GM19468 (cell line): ENCODE measurements at regions not wholly inside any gene's neighbourhood (a gene's known extent, or its start where the extent isn't known, plus 50 kb on each side); places are given as distances from the start of the nearest gene placed in this dataset.

ENCODE experiments used
- ATAC-seq: cut with Tn5 transposase; IDR thresholded peaks from one replicate; pipeline ENCODE4 v1.9.1; 2021; ENCODE audit warnings: mild to moderate bottlenecking, moderate library complexity, moderate number of reproducible peaks; ENCODE audit not compliant: unreplicated experiment; ENCODE audit errors: extremely low read depth

- peak; percentile 92 for ATAC-seq
These were observed 109.6 kb upstream of the MTPN start for GRCh38 chr7:136086712-136087111.

DNA sequence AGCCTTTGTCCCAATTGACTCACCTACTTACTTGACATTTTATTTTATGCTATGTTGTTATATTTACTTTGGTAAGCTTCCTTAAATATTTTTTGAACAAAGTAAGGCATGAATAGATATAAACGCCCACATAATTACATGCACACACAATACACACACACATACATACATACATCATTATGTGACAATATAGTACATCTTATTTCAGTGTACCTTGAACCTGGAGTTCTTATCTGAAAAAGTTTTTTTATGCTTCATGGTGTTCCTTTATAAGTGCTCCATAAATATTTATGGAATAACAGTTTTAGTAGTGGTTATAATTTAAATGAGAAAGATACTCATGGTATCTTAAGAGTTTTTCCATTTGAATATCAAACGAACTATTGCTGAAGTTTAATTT, 102.8 kb upstream of the MTPN start:
- ATAC-seq = no peak

- ATAC-seq = no peak
These were observed 102.3 kb upstream of the MTPN start for GRCh38 chr7:136079478-136079892.

- ATAC-seq = no peak
These were observed 101.9 kb upstream of the MTPN start for GRCh38 chr7:136079066-136079465.

GRCh38 chr7:136078630-136079029, 101.5 kb upstream of the MTPN start:
- ATAC-seq = no peak

GRCh38 chr7:136076954-136077353, 99.8 kb upstream of the MTPN start:
- ATAC-seq = no peak

DNA sequence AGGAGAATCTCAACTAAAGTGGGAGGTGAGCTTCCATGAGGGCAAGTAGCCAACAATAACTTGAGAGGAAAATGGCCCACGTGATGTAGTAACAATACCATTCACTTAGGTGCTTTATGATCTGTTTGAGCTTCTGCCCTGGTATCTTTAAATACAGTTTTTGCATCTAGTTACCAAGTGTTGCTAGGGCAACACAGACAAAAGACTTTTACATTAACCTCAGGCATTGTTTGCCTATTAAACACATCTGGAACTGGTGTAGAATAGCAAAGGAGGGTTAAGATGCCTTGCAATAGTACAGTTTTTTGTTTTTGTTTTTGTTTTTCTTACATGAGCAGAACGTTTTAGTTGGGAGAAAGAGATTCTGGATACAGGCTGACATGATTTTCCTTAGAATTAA, 97.7 kb upstream of the MTPN start:
- no peak for ATAC-seq

- no peak for ATAC-seq
These were observed 95.3 kb upstream of the MTPN start for GRCh38 chr7:136072447-136072846.

GRCh38 chr7:136070736-136071505, 93.8 kb upstream of the MTPN start:
- ATAC-seq = no peak

DNA sequence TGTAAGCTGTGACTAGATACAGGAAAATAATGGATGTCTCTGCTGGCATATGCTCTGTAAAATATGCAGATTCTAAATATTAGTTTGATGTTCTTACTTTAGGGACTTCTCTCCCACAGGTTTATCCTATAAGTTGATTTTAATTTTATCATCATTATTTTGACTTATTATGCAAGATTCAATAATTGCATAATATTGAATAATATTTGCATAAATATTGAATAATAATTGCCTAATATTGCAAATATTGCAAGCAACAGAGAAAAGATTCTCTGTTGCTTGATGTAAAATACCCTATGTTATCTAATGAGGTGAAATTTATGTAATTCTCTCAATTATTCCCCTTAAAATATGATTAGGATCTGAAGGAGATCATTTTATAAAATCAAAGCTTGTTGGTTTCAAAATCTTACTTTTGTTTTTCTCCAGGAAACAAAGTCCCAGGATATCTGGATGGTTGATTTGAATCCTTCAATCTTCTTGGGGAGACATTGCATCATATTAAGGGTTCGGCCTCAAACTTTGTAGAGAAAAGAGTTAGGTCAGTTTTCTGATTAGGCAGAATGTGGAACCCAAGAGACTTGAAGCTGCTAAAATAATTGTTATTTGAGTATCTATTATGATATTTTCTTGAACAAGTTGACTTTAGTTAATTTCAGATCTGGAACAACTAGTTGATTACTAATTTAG, 92.8 kb upstream of the MTPN start:
- ATAC-seq = no peak

DNA sequence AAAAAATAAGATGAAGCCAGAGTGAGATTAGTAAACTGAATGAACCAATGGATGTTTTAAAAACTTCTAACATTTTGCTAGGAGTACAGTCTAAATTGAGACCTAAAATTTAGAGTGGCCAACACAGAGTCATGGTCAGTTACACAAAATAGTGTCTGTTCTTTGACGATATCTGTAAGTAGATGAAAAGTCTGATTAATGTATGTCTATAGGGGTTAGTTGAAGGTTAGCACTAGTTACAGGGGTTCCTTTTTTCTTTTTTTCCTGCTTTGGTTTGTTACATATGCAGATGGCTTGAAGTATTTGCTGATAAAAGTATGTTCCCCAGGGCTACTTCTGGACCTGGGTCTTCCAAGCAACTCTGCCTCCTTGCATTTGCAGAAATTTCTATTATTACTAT, 90.1 kb upstream of the MTPN start:
- no peak for ATAC-seq

GRCh38 chr7:136066304-136067143, 89.4 kb upstream of the MTPN start:
- no peak for ATAC-seq

GRCh38 chr7:136064627-136065237, 87.6 kb upstream of the MTPN start:
- no peak for ATAC-seq

GRCh38 chr7:136064081-136064480, 86.9 kb upstream of the MTPN start:
- no peak for ATAC-seq

GRCh38 chr7:136063326-136063666, 86.1 kb upstream of the MTPN start:
- no peak for ATAC-seq

DNA sequence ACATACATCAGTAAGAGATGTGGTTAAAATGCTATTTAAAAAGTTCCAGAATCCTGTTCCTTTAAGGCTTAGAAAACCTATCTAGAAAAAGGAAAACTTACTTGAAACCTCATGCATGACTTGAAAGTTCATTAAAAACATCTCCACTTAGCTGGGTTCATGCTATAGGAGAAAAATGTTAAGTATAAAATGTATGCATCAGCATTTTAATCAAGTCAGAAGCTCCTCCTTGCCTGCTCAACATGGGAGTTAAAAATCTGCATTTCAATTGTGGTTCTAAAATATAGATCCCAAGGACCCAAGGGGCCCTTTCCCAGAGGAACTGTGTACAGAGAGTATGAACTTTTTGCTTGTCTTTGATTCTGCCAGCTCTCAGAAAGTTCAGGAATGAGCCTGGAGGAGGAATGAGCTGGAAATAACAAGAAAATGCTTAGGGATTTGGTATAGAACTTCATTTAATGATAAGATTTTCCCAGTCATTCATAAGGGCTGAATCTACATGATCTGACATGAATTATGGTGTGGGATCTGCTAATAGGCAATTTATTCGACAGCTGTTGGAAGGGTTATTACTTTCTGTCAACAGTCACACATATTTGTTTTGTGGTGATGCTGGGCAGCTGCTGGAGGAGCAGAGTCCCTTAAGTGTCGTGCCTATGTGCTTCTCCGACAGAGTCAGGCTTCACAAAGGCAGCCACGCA, 85.6 kb upstream of the MTPN start:
- ATAC-seq = no peak

- ATAC-seq = no peak
These were observed 84.3 kb upstream of the MTPN start for GRCh38 chr7:136061433-136061832.

DNA sequence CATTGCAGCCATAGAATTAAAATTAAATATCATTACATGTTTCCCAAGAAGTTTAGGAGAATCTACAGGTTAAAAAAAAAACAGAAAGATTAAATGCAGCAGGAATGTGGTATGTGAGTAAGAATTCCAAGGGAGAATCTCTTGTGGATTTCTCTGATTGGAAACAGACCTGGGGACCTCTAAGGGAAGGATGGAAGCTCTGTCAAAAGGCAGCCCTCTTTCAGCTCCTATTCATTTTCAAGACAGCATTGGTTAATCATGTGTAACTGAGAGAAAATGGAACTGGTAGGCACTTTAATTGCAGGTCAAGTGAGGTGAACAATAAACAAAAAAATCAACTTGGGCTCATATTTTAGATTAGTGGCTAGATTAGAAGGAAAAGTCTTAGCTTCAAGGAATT, 81.4 kb upstream of the MTPN start:
- ATAC-seq = no peak

- no peak for ATAC-seq
These were observed 80.3 kb upstream of the MTPN start for GRCh38 chr7:136057509-136057908.

DNA sequence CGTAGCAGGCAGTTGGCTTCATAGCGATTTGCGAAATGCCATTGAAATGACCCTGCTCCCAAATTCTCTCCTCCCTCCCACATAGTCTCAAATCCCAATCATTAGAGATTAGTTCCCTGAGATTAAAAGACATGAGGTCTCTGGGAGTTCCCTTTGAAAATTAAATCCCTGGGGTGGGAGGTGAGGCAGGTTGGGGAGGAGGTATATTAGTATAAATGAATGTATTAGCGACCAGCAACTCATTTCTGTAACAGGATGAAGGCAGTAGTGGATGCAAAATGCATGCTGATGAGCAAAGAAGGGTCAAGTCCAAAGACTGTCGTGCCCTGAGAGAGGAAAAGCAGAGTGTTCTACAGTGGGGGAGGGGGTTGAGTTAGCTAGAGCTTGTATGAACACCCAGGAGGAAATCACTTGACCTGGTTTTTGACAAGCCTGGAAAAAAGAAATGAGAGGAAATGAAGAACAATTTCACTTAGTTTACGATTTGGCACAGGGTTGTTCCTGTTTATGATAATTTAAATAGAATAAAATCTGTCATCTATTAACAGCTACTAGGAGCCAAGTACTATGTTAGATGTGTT, 79.6 kb upstream of the MTPN start:
- no peak for ATAC-seq
